ENCODE measurements at regions not wholly inside any gene's neighbourhood (a gene's known extent, or its start where the extent isn't known, plus 50 kb on each side); places are given as distances from the start of the nearest gene placed in this dataset.
"Not testable (repeated sequence)": the region's sequence is repeated elsewhere in the genome, so short reads cannot be mapped to it uniquely, and the experiment has no call there.

- H3K36me3 ChIP-seq (ENCODE audit: control insufficient read depth, insufficient read depth, low read length), result no peaks in the 10 kb centered on the region
- H3K9ac ChIP-seq (ENCODE audit: low read length), result no peak overlapping the region
- H3K27me3 ChIP-seq (ENCODE audit: control insufficient read depth, insufficient read depth, low read length), result no peaks in the 10 kb centered on the region
- no peaks in the 10 kb centered on the region for H3K4me1 ChIP-seq (ENCODE audit: control insufficient read depth, insufficient read depth, low read length)
- no peak overlapping the region for H3K27ac ChIP-seq (ENCODE audit: low read depth, low read length)
- no peak overlapping the region for H3K4me3 ChIP-seq (ENCODE audit: low read length)
Measured at GRCh38 chr22:47618180-47619010, 855.9 kb downstream of the TBC1D22A start.

DNA sequence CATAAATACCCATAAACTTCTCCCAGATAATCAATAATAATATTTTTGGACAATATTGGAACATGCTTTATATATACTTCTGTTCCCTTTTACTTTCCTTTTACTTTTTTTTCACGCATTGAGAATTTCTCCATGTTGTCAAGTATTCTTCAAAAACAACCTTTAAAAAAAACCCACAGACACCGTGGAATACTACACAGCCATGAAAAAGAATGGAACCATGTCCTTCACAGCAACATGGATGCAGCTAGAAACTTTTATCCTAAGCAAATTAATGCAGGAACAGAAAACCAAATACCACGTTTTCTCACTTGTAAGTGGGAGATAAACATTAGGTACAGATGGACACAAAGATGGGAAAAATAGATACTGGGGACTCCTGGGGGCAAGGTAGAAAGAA lies 854.7 kb downstream of the TBC1D22A start:
- no peaks in the 10 kb centered on the region for H3K36me3 ChIP-seq (ENCODE audit: control insufficient read depth, insufficient read depth, low read length)
- no peak overlapping the region for H3K27ac ChIP-seq (ENCODE audit: low read depth, low read length)
- no peaks in the 10 kb centered on the region for H3K4me1 ChIP-seq (ENCODE audit: control insufficient read depth, insufficient read depth, low read length)
- H3K27me3 ChIP-seq (ENCODE audit: control insufficient read depth, insufficient read depth, low read length), result no peaks in the 10 kb centered on the region
- H3K9ac ChIP-seq (ENCODE audit: low read length), result no peak overlapping the region
- H3K4me3 ChIP-seq (ENCODE audit: low read length), result no peak overlapping the region

DNA sequence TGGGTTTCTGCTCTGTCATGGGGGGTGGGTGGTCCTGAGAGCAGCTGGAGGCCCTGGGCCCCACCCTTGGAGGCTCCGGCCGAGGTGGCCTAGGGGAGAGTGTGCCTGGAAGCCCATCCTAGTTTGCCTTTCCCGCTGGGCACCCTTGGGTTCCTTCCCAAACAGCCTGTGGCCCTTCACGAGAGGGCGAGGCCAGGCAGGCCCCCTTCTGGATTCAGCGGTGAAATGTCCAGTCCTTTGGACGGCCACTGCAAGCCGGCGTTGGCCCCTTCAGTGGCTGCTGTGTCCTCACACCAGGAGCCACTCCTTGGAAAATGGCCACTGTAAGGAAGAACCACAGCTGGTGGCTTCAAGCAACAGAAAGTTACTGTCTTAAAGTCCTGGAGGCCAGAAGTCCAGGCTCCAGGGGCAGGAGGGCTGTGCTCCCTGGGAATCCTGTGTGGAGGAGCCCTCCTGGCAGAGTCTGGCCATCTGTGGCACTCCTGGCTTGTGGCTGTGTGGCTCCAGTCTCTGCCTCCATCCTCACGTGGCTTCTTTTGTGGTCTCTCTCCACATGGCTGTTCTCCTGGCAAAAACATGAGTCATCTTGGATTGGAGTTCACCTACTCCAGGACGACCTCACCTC lies 854.1 kb downstream of the TBC1D22A start:
- H3K9ac ChIP-seq (ENCODE audit: low read length), result no peak overlapping the region
- H3K27ac ChIP-seq (ENCODE audit: low read depth, low read length), result no peak overlapping the region
- no peaks in the 10 kb centered on the region for H3K27me3 ChIP-seq (ENCODE audit: control insufficient read depth, insufficient read depth, low read length)
- no peaks in the 10 kb centered on the region for H3K36me3 ChIP-seq (ENCODE audit: control insufficient read depth, insufficient read depth, low read length)
- no peak overlapping the region for H3K4me3 ChIP-seq (ENCODE audit: low read length)
- no peaks in the 10 kb centered on the region for H3K4me1 ChIP-seq (ENCODE audit: control insufficient read depth, insufficient read depth, low read length)

DNA sequence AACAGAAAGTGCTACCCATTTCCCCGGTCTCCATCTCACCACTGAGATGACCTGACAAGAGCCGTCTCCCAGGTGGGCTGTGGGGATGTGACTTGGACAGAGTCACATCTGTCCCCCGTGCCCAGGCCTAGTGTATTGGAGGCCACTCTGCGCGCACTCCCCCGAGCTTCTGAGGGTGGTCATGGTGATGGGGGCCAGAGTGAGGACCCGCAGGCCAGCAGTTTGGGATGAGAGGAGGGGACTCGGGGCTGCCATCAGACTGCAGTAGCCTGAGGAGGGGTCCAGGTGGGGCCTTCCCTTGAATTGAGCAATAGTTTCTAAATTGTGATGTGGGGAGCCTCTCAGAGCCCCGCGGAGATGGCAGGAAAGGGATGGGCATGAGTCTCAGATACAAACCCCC lies 852.6 kb downstream of the TBC1D22A start:
- no peaks in the 10 kb centered on the region for H3K27me3 ChIP-seq (ENCODE audit: control insufficient read depth, insufficient read depth, low read length)
- no peaks in the 10 kb centered on the region for H3K4me1 ChIP-seq (ENCODE audit: control insufficient read depth, insufficient read depth, low read length)
- H3K4me3 ChIP-seq (ENCODE audit: low read length), result no peak overlapping the region
- no peak overlapping the region for H3K27ac ChIP-seq (ENCODE audit: low read depth, low read length)
- H3K9ac ChIP-seq (ENCODE audit: low read length), result no peak overlapping the region
- no peaks in the 10 kb centered on the region for H3K36me3 ChIP-seq (ENCODE audit: control insufficient read depth, insufficient read depth, low read length)

GRCh38 chr22:47613606-47614350 lies 851.3 kb downstream of the TBC1D22A start:
- H3K4me1 ChIP-seq (ENCODE audit: control insufficient read depth, insufficient read depth, low read length), result no peaks in the 10 kb centered on the region
- H3K4me3 ChIP-seq (ENCODE audit: low read length), result no peak overlapping the region
- H3K36me3 ChIP-seq (ENCODE audit: control insufficient read depth, insufficient read depth, low read length), result no peaks in the 10 kb centered on the region
- H3K27ac ChIP-seq (ENCODE audit: low read depth, low read length), result no peak overlapping the region
- H3K27me3 ChIP-seq (ENCODE audit: control insufficient read depth, insufficient read depth, low read length), result no peaks in the 10 kb centered on the region
- H3K9ac ChIP-seq (ENCODE audit: low read length), result no peak overlapping the region

GRCh38 chr22:47613181-47613580 lies 850.7 kb downstream of the TBC1D22A start:
- not testable (repeated sequence) for H3K9ac ChIP-seq (ENCODE audit: low read length); H3K27ac ChIP-seq (ENCODE audit: low read depth, low read length); H3K27me3 ChIP-seq (ENCODE audit: control insufficient read depth, insufficient read depth, low read length); H3K36me3 ChIP-seq (ENCODE audit: control insufficient read depth, insufficient read depth, low read length); H3K4me3 ChIP-seq (ENCODE audit: low read length); H3K4me1 ChIP-seq (ENCODE audit: control insufficient read depth, insufficient read depth, low read length)

- no peaks in the 10 kb centered on the region for H3K4me1 ChIP-seq (ENCODE audit: control insufficient read depth, insufficient read depth, low read length)
- H3K9ac ChIP-seq (ENCODE audit: low read length), result no peak overlapping the region
- H3K27me3 ChIP-seq (ENCODE audit: control insufficient read depth, insufficient read depth, low read length), result no peaks in the 10 kb centered on the region
- no peak overlapping the region for H3K27ac ChIP-seq (ENCODE audit: low read depth, low read length)
- H3K36me3 ChIP-seq (ENCODE audit: control insufficient read depth, insufficient read depth, low read length), result no peaks in the 10 kb centered on the region
- H3K4me3 ChIP-seq (ENCODE audit: low read length), result no peak overlapping the region
Measured at GRCh38 chr22:47612311-47612910, 850.0 kb downstream of the TBC1D22A start.

DNA sequence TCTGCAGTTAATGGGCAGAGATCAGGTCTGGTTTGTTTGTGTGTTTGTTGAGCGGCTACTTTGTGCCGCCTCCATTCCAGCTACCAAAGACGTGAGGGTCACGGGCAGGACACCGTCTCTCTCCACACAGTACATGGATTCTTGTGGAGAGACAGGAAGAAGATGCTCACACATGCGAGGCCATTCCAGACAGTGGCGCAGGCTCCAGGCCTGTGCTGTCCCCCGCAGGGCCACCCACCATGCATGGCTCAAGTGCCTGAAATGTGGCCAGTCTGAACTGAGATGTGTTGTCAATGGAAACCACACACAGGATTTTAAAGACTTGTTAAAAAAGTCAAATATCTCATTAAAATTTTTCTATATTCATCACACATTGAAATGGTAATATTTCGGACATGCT lies 848.3 kb downstream of the TBC1D22A start:
- no peaks in the 10 kb centered on the region for H3K27me3 ChIP-seq (ENCODE audit: control insufficient read depth, insufficient read depth, low read length)
- no peak overlapping the region for H3K9ac ChIP-seq (ENCODE audit: low read length)
- H3K4me1 ChIP-seq (ENCODE audit: control insufficient read depth, insufficient read depth, low read length), result no peaks in the 10 kb centered on the region
- H3K27ac ChIP-seq (ENCODE audit: low read depth, low read length), result no peak overlapping the region
- H3K36me3 ChIP-seq (ENCODE audit: control insufficient read depth, insufficient read depth, low read length), result no peaks in the 10 kb centered on the region
- H3K4me3 ChIP-seq (ENCODE audit: low read length), result no peak overlapping the region

GRCh38 chr22:47610281-47610680 lies 847.8 kb downstream of the TBC1D22A start:
- Histone ChIP-seq H3K36me3 (ENCODE audit: control insufficient read depth, insufficient read depth, low read length) (no peaks in the 10 kb centered on the region), H3K27ac (ENCODE audit: low read depth, low read length) (no peak overlapping the region), H3K4me3 (ENCODE audit: low read length) (no peak overlapping the region), H3K4me1 (ENCODE audit: control insufficient read depth, insufficient read depth, low read length) (no peaks in the 10 kb centered on the region), H3K27me3 (ENCODE audit: control insufficient read depth, insufficient read depth, low read length) (no peaks in the 10 kb centered on the region), H3K9ac (ENCODE audit: low read length) (no peak overlapping the region)

DNA sequence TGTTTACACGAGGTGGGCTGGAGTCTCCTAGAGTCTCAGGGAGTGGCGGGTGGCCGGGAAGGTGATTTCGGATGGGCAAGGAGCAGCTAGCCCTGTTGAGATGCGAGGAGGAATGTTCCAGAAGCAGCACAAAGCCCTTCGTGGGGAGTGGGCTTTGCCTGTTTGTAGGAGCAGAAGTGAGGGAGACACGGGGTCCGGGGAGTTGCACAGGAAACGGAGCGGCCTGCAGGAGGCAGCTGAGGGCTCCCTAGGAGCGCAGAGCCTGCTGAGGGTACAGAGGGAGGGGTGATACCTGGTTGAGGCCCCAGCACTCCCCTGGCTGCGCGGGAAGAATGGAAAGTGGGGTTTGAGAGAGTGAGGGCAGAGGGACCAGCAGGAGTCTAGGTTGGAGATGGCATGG lies 847.2 kb downstream of the TBC1D22A start:
- H3K4me1 ChIP-seq (ENCODE audit: control insufficient read depth, insufficient read depth, low read length), result no peaks in the 10 kb centered on the region
- no peaks in the 10 kb centered on the region for H3K36me3 ChIP-seq (ENCODE audit: control insufficient read depth, insufficient read depth, low read length)
- no peak overlapping the region for H3K27ac ChIP-seq (ENCODE audit: low read depth, low read length)
- H3K9ac ChIP-seq (ENCODE audit: low read length), result no peak overlapping the region
- no peaks in the 10 kb centered on the region for H3K27me3 ChIP-seq (ENCODE audit: control insufficient read depth, insufficient read depth, low read length)
- no peak overlapping the region for H3K4me3 ChIP-seq (ENCODE audit: low read length)

- Histone ChIP-seq H3K4me3 (ENCODE audit: low read length) (no peak overlapping the region), H3K9ac (ENCODE audit: low read length) (no peak overlapping the region), H3K4me1 (ENCODE audit: control insufficient read depth, insufficient read depth, low read length) (no peaks in the 10 kb centered on the region), H3K27ac (ENCODE audit: low read depth, low read length) (no peak overlapping the region), H3K27me3 (ENCODE audit: control insufficient read depth, insufficient read depth, low read length) (no peaks in the 10 kb centered on the region), H3K36me3 (ENCODE audit: control insufficient read depth, insufficient read depth, low read length) (no peaks in the 10 kb centered on the region)
Measured at GRCh38 chr22:47608421-47608820, 846.0 kb downstream of the TBC1D22A start.

- Histone ChIP-seq H3K4me3 (ENCODE audit: low read length) (no peak overlapping the region), H3K36me3 (ENCODE audit: control insufficient read depth, insufficient read depth, low read length) (no peaks in the 10 kb centered on the region), H3K27ac (ENCODE audit: low read depth, low read length) (no peak overlapping the region), H3K9ac (ENCODE audit: low read length) (no peak overlapping the region), H3K27me3 (ENCODE audit: control insufficient read depth, insufficient read depth, low read length) (peaks cover 2% of the 10 kb centered on the region), H3K4me1 (ENCODE audit: control insufficient read depth, insufficient read depth, low read length) (no peaks in the 10 kb centered on the region)
Measured at GRCh38 chr22:47607486-47607885, 845.0 kb downstream of the TBC1D22A start.
